ENCODE measurements at regions not wholly inside any gene's neighbourhood (a gene's known extent, or its start where the extent isn't known, plus 50 kb on each side); places are given as distances from the start of the nearest gene placed in this dataset.

DNA sequence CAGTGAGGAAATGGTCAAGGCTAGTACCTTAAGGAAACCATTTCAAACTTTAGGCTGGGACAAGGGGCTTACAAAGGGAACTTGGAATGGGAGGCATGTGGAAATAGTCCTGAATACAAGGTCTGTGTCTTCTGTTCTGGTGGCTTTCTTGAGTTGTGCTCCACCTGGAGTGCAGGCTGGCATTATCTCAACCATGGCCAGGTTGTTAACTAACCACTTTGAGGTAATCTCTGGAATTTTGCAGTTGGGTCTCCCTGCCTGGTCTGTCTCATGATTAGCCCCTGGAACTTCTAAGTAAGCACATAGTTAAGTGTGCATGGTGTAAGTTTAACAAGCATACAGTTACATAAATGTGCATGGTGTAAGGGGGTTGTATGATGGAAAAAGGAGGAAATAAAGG is 77.5 kb downstream of the PCDH18 start:
- Histone ChIP-seq H3K27ac (no peak overlapping the region), H3K4me1 (no peaks in the 10 kb centered on the region), H3K36me3 (no peaks in the 10 kb centered on the region), H3K9me3 (no peaks in the 10 kb centered on the region), H3K27me3 (no peaks in the 10 kb centered on the region), H3K4me3 (no peak overlapping the region)
- intact Hi-C loops (cut with DNase I), result no loop called here
- ATAC-seq (no peak), DNase-seq (no peak)
- TF ChIP-seq, protein P1, sequence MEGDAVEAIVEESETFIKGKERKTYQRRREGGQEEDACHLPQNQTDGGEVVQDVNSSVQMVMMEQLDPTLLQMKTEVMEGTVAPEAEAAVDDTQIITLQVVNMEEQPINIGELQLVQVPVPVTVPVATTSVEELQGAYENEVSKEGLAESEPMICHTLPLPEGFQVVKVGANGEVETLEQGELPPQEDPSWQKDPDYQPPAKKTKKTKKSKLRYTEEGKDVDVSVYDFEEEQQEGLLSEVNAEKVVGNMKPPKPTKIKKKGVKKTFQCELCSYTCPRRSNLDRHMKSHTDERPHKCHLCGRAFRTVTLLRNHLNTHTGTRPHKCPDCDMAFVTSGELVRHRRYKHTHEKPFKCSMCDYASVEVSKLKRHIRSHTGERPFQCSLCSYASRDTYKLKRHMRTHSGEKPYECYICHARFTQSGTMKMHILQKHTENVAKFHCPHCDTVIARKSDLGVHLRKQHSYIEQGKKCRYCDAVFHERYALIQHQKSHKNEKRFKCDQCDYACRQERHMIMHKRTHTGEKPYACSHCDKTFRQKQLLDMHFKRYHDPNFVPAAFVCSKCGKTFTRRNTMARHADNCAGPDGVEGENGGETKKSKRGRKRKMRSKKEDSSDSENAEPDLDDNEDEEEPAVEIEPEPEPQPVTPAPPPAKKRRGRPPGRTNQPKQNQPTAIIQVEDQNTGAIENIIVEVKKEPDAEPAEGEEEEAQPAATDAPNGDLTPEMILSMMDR (IDR thresholded peaks at IDR 0.05), result no peak
- TF ChIP-seq POLR2A (IDR thresholded peaks at IDR 0.05), result no peak

DNA sequence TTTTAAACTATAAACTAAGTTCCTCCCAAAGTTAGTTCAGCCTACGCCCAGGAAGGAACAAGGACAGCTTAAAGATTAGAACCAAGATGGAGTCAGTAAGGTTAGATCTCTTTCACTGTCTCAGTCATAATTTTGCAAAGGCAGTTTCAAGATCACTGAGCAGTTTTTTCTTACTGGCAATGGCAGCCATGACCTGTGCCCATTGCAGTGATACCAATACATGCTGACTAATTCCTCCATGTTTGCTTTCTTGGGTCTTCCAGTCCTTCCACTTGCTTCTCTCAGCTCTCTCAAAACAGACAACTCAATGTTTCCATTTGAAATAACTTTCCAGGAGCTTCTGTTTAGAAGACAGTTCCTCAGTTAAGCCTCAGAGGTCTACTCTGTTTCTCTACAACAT is 79.5 kb downstream of the PCDH18 start:
- TF ChIP-seq, protein P1 (IDR thresholded peaks at IDR 0.05), result no peak
- TF ChIP-seq POLR2A (IDR thresholded peaks at IDR 0.05), result no peak
- Histone ChIP-seq H3K27ac (no peak overlapping the region), H3K9me3 (no peaks in the 10 kb centered on the region), H3K4me3 (no peak overlapping the region), H3K4me1 (no peaks in the 10 kb centered on the region), H3K36me3 (no peaks in the 10 kb centered on the region), H3K27me3 (no peaks in the 10 kb centered on the region)
- intact Hi-C loops (cut with DNase I), result no loop called here
- no peak for ATAC-seq
- 50% methylated on average over 1 of the region's 1 CpG for WGBS (ENCODE audit: insufficient coverage, low coverage, low lambda C conversion rate, missing lambda C conversion rate)
- DNase-seq, result no peak

DNA sequence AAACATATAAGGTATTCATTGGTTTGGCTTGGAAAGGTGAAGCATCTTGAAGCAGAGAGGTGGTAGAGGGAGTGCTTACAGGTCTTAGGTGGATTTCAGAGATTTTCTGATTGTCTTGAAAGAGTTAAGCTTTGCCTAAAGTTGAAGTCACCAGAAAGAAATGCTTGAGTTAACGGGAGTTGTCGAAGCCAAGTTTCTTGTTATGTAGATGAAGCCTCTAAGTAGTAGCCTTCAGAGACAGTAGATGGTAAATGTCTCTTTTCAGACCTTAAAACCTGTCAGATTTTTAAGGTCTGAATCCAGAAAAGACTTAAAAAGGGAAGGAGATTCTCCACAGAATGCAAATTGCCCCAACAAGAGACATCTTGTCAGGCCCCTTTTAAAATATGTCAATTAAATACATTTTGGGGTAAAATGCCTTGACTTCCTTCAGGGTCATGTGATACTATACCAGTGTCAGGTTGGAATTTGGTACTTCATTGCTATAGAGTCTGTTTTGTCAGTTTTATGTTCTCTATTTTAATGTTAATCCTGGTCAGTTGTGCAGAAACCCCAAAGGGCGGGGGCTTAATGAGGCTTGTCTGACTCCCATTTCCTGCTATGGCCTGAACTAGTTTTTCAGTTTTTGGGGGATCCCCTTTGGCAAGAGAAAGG is 81.0 kb downstream of the PCDH18 start:
- no peaks in the 10 kb centered on the region for H3K27me3 ChIP-seq
- ATAC-seq (no peak), DNase-seq (no peak)
- intact Hi-C loops (cut with DNase I), result no loop called here
- no peaks in the 10 kb centered on the region for H3K9me3 ChIP-seq
- H3K27ac ChIP-seq, result no peak overlapping the region
- H3K36me3 ChIP-seq, result no peaks in the 10 kb centered on the region
- WGBS (ENCODE audit: insufficient coverage, low coverage, low lambda C conversion rate, missing lambda C conversion rate), result 41% methylated on average over 3 of the region's 3 CpGs
- no peak for TF ChIP-seq POLR2A (IDR thresholded peaks at IDR 0.05)
- TF ChIP-seq, protein P1 (IDR thresholded peaks at IDR 0.05), result no peak
- no peaks in the 10 kb centered on the region for H3K4me1 ChIP-seq
- no peak overlapping the region for H3K4me3 ChIP-seq

DNA sequence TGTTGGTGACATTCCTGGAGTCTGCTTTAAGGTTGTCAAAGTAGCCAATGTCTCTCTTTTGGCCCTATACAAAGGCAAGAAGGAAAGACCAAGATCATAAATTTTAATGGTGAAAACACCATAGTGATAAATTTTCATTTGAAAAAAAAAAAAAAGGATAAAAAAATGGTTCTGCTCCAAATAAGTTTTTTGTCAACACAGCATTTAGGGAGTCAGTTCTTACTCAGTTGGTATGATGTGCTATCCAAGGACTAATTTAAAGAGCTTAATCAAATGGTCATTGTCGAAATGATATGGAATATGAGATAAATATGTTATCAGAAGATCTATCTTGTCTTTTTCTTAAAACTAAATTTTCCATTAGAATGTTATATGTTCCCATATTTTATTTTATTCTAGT is 83.9 kb downstream of the PCDH18 start:
- Histone ChIP-seq H3K9me3 (no peaks in the 10 kb centered on the region), H3K27me3 (no peaks in the 10 kb centered on the region), H3K27ac (no peak overlapping the region), H3K4me1 (no peaks in the 10 kb centered on the region), H3K36me3 (no peaks in the 10 kb centered on the region), H3K4me3 (no peak overlapping the region)
- no peak for ATAC-seq
- 65% methylated on average over 1 of the region's 1 CpG for WGBS (ENCODE audit: insufficient coverage, low coverage, low lambda C conversion rate, missing lambda C conversion rate)
- intact Hi-C loops (cut with DNase I), result no loop called here
- no peak for DNase-seq
- no peak for TF ChIP-seq POLR2A (IDR thresholded peaks at IDR 0.05)
- TF ChIP-seq, protein P1 (IDR thresholded peaks at IDR 0.05), result no peak

DNA sequence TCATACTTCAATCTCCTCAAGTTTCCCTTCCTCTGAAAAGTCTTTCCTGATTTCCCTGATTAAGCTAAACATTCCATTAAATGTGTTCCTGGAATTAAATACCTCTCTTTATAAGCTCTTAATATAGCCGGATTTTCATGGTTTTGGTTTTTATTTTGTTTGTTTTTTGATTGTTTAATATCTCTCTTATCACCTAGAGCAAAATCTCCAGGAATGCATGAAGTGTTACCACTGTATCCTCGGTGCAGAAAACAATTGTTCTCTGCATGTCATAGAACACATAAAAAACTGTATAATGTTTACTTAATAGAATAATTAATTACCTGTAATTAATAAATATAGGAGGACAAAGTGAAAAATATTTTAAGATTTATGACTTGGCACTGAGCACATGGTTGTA is 86.2 kb downstream of the PCDH18 start:
- H3K4me1 ChIP-seq, result no peaks in the 10 kb centered on the region
- no peak overlapping the region for H3K27ac ChIP-seq
- ATAC-seq, result no peak
- H3K36me3 ChIP-seq, result no peaks in the 10 kb centered on the region
- WGBS (ENCODE audit: insufficient coverage, low coverage, low lambda C conversion rate, missing lambda C conversion rate), result 37% methylated on average over 2 of the region's 2 CpGs
- DNase-seq, result no peak
- intact Hi-C loops (cut with DNase I), result no loop called here
- no peaks in the 10 kb centered on the region for H3K9me3 ChIP-seq
- TF ChIP-seq POLR2A (IDR thresholded peaks at IDR 0.05), result no peak
- TF ChIP-seq, protein P1 (IDR thresholded peaks at IDR 0.05), result no peak
- no peaks in the 10 kb centered on the region for H3K27me3 ChIP-seq
- H3K4me3 ChIP-seq, result no peak overlapping the region
